Epithelial cell of proximal tubule (primary cell): ENCODE measurements at regions not wholly inside any gene's neighbourhood (a gene's known extent, or its start where the extent isn't known, plus 50 kb on each side); places are given as distances from the start of the nearest gene placed in this dataset.
"Not testable (repeated sequence)": the region's sequence is repeated elsewhere in the genome, so short reads cannot be mapped to it uniquely, and the experiment has no call there.

Experiments
- DNase-seq: peaks from one replicate; pipeline ENCODE4 v3.0.0-alpha.2; 2011; ENCODE audit warnings: low read depth
- H3K4me3 ChIP-seq: 2 replicates; pipeline ENCODE4 v1.5.1; 2011; ENCODE audit warnings: low read depth, mild to moderate bottlenecking, low read length
- CTCF ChIP-seq: conservative IDR thresholded peaks from 2 replicates; pipeline ENCODE4 v1.5.1; 2012; ENCODE audit warnings: low read depth, mild to moderate bottlenecking, low read length

- TF ChIP-seq CTCF: no peak
- H3K4me3 ChIP-seq: no peak overlapping the region
- DNase-seq: no peak
Observed at GRCh38 chr12:76186131-76186906, 101.8 kb upstream of the NAP1L1 start.

- peak; percentile 84 for DNase-seq
- no peak overlapping the region for H3K4me3 ChIP-seq
- no peak for TF ChIP-seq CTCF
Observed at GRCh38 chr12:76183459-76184186, 99.1 kb upstream of the NAP1L1 start.

- no peak for DNase-seq
Observed at GRCh38 chr12:76180401-76181277, 96.2 kb upstream of the NAP1L1 start.

GRCh38 chr12:76178452-76178851 lies 94.0 kb upstream of the NAP1L1 start:
- no peak overlapping the region for H3K4me3 ChIP-seq
- no peak for DNase-seq
- no peak for TF ChIP-seq CTCF

More at GRCh38 chr12:76180401-76181277, 96.2 kb upstream of the NAP1L1 start:
- H3K4me3 ChIP-seq: no peak overlapping the region
- no peak for TF ChIP-seq CTCF

- TF ChIP-seq CTCF: no peak
- DNase-seq: no peak
- H3K4me3 ChIP-seq: no peak overlapping the region
Observed at GRCh38 chr12:76177821-76178220, 93.3 kb upstream of the NAP1L1 start.

GRCh38 chr12:76176940-76177339 lies 92.5 kb upstream of the NAP1L1 start:
- H3K4me3 ChIP-seq: no peak overlapping the region
- DNase-seq: no peak
- TF ChIP-seq CTCF: no peak

GRCh38 chr12:76175946-76176345 lies 91.5 kb upstream of the NAP1L1 start:
- H3K4me3 ChIP-seq, DNase-seq: not testable (repeated sequence)
